ENCODE measurements at regions not wholly inside any gene's neighbourhood (a gene's known extent, or its start where the extent isn't known, plus 50 kb on each side); places are given as distances from the start of the nearest gene placed in this dataset.
"Not testable (repeated sequence)": the region's sequence is repeated elsewhere in the genome, so short reads cannot be mapped to it uniquely, and the experiment has no call there.

GRCh38 chr3:48101301-48101650, 85.1 kb upstream of the MAP4 start:
- H3K79me2 ChIP-seq (ENCODE audit: control insufficient read depth, insufficient read depth, low read length, poor library complexity); H3K27me3 ChIP-seq (ENCODE audit: insufficient read depth, low read length); DNase-seq; H4K12ac ChIP-seq (ENCODE audit: low read depth, low read length); H3K4ac ChIP-seq (ENCODE audit: low read depth, low read length); H2AFZ ChIP-seq (ENCODE audit: insufficient read depth, low read length, poor library complexity); H2BK12ac ChIP-seq (ENCODE audit: low read length); H3K4me2 ChIP-seq (ENCODE audit: low read length); H3K79me1 ChIP-seq (ENCODE audit: low read length); H3K18ac ChIP-seq (ENCODE audit: low read length); H4K8ac ChIP-seq (ENCODE audit: low read depth, low read length); H3K23ac ChIP-seq (ENCODE audit: low read length); H3K27ac ChIP-seq (ENCODE audit: low read depth, low read length); H3K4me1 ChIP-seq (ENCODE audit: control insufficient read depth in 1 of 2, insufficient read depth in 2 of 2, low read length in 2 of 2); H4K91ac ChIP-seq (ENCODE audit: low read depth, low read length); H2AK5ac ChIP-seq (ENCODE audit: low read length); H3K4me3 ChIP-seq (ENCODE audit: low read depth, low read length); H3K9me3 ChIP-seq (ENCODE audit: insufficient read depth, low read depth, low read length); H3K14ac ChIP-seq (ENCODE audit: low read length); H2BK5ac ChIP-seq (ENCODE audit: low read depth, low read length, poor library complexity); H3K36me3 ChIP-seq (ENCODE audit: control insufficient read depth in 1 of 2, insufficient read depth in 2 of 2, low read length in 2 of 2); H2BK120ac ChIP-seq (ENCODE audit: insufficient read depth, low read length, poor library complexity); H3K9ac ChIP-seq (ENCODE audit: low read length): not testable (repeated sequence)
- WGBS (ENCODE audit: extremely low coverage, insufficient coverage, insufficient read length) = no CpG with 5 or more reads among the region's 2 CpGs

- no peak overlapping the region for H3K23ac ChIP-seq (ENCODE audit: low read length)
- peak in 1 of 2 donors; percentile 14 for DNase-seq
- H2BK5ac ChIP-seq (ENCODE audit: low read depth, low read length, poor library complexity) = no peak overlapping the region
- peaks cover 16% of the 10 kb centered on the region for H3K79me1 ChIP-seq (ENCODE audit: low read length)
- WGBS (ENCODE audit: extremely low coverage, insufficient coverage, insufficient read length) = no CpG with 5 or more reads among the region's 2 CpGs
- no peaks in the 10 kb centered on the region for H3K9me3 ChIP-seq (ENCODE audit: insufficient read depth, low read depth, low read length)
- H2AFZ ChIP-seq (ENCODE audit: insufficient read depth, low read length, poor library complexity) = no peak overlapping the region
- H4K8ac ChIP-seq (ENCODE audit: low read depth, low read length) = no peak overlapping the region
- H3K4me3 ChIP-seq (ENCODE audit: low read depth, low read length) = no peak overlapping the region
- no peak overlapping the region for H2BK12ac ChIP-seq (ENCODE audit: low read length)
- no peak overlapping the region for H3K18ac ChIP-seq (ENCODE audit: low read length)
- H3K79me2 ChIP-seq (ENCODE audit: control insufficient read depth, insufficient read depth, low read length, poor library complexity) = peaks cover 15% of the 10 kb centered on the region
- no peak overlapping the region for H2BK120ac ChIP-seq (ENCODE audit: insufficient read depth, low read length, poor library complexity)
- H3K4me2 ChIP-seq (ENCODE audit: low read length) = no peak overlapping the region
- no peak overlapping the region for H3K9ac ChIP-seq (ENCODE audit: low read length)
- H3K14ac ChIP-seq (ENCODE audit: low read length) = no peak overlapping the region
- H3K27me3 ChIP-seq (ENCODE audit: insufficient read depth, low read length) = no peaks in the 10 kb centered on the region
- H3K27ac ChIP-seq (ENCODE audit: low read depth, low read length) = no peak overlapping the region
- H3K36me3 ChIP-seq (ENCODE audit: control insufficient read depth in 1 of 2, insufficient read depth in 2 of 2, low read length in 2 of 2) = no peaks in the 10 kb centered on the region
- no peak overlapping the region for H4K91ac ChIP-seq (ENCODE audit: low read depth, low read length)
- H2AK5ac ChIP-seq (ENCODE audit: low read length) = no peak overlapping the region
- no peak overlapping the region for H3K4ac ChIP-seq (ENCODE audit: low read depth, low read length)
- no peak overlapping the region for H4K12ac ChIP-seq (ENCODE audit: low read depth, low read length)
- H3K4me1 ChIP-seq (ENCODE audit: control insufficient read depth in 1 of 2, insufficient read depth in 2 of 2, low read length in 2 of 2) = peaks cover 1 to 6% of the 10 kb centered on the region in 2 experiments
Observed at GRCh38 chr3:48092270-48092669, 76.1 kb upstream of the MAP4 start.

- H2BK120ac ChIP-seq (ENCODE audit: insufficient read depth, low read length, poor library complexity) = peak overlapping the region; percentile 31
- no peak overlapping the region for H3K18ac ChIP-seq (ENCODE audit: low read length)
- H3K23ac ChIP-seq (ENCODE audit: low read length) = no peak overlapping the region
Observed at GRCh38 chr3:48090166-48090939, 74.1 kb upstream of the MAP4 start.

GRCh38 chr3:48088749-48089466, 72.7 kb upstream of the MAP4 start:
- H3K27ac ChIP-seq (ENCODE audit: low read depth, low read length) = peak overlapping the region; percentile 96
- H2AK5ac ChIP-seq (ENCODE audit: low read length) = peak overlapping the region; percentile 50
- peak overlapping the region; percentile 94 for H3K4me2 ChIP-seq (ENCODE audit: low read length)
- peaks cover 16% of the 10 kb centered on the region for H3K79me2 ChIP-seq (ENCODE audit: control insufficient read depth, insufficient read depth, low read length, poor library complexity)
- peak overlapping the region; percentile 90 for H3K4me3 ChIP-seq (ENCODE audit: low read depth, low read length)
- peak overlapping the region; percentile 95 for H3K14ac ChIP-seq (ENCODE audit: low read length)
- peaks cover 16% of the 10 kb centered on the region for H3K79me1 ChIP-seq (ENCODE audit: low read length)
- peak overlapping the region; percentile 92 for H2BK120ac ChIP-seq (ENCODE audit: insufficient read depth, low read length, poor library complexity)
- no peak overlapping the region for H3K23ac ChIP-seq (ENCODE audit: low read length)
- H3K9ac ChIP-seq (ENCODE audit: low read length) = peak overlapping the region; percentile 97
- no peaks in the 10 kb centered on the region for H3K9me3 ChIP-seq (ENCODE audit: insufficient read depth, low read depth, low read length)
- peak; percentile 97 to 99 for DNase-seq
- H2AFZ ChIP-seq (ENCODE audit: insufficient read depth, low read length, poor library complexity) = peak overlapping the region; percentile 75
- H4K12ac ChIP-seq (ENCODE audit: low read depth, low read length) = peak overlapping the region; percentile 68
- peak overlapping the region; percentile 90 for H3K4ac ChIP-seq (ENCODE audit: low read depth, low read length)
- H2BK5ac ChIP-seq (ENCODE audit: low read depth, low read length, poor library complexity) = peak overlapping the region; percentile 97
- peak overlapping the region; percentile 88 for H2BK12ac ChIP-seq (ENCODE audit: low read length)
- peak overlapping the region; percentile 90 for H4K8ac ChIP-seq (ENCODE audit: low read depth, low read length)
- peak overlapping the region; percentile 97 for H3K18ac ChIP-seq (ENCODE audit: low read length)
- peaks cover 2 to 3% of the 10 kb centered on the region in 2 experiments for H3K36me3 ChIP-seq (ENCODE audit: control insufficient read depth in 1 of 2, insufficient read depth in 2 of 2, low read length in 2 of 2)
- H4K91ac ChIP-seq (ENCODE audit: low read depth, low read length) = peak overlapping the region; percentile 94
- peaks cover 2 to 6% of the 10 kb centered on the region in 2 experiments for H3K4me1 ChIP-seq (ENCODE audit: control insufficient read depth in 1 of 2, insufficient read depth in 2 of 2, low read length in 2 of 2)
- H3K27me3 ChIP-seq (ENCODE audit: insufficient read depth, low read length) = no peaks in the 10 kb centered on the region
- WGBS (ENCODE audit: extremely low coverage, insufficient coverage, insufficient read length) = no CpG with 5 or more reads among the region's 79 CpGs

More at GRCh38 chr3:48090166-48090939, 74.1 kb upstream of the MAP4 start:
- Histone ChIP-seq H3K4me3 (ENCODE audit: low read depth, low read length) (no peak overlapping the region), H4K8ac (ENCODE audit: low read depth, low read length) (peak overlapping the region; percentile 28), H3K4me2 (ENCODE audit: low read length) (peak overlapping the region; percentile 15), H3K4ac (ENCODE audit: low read depth, low read length) (no peak overlapping the region), H3K79me2 (ENCODE audit: control insufficient read depth, insufficient read depth, low read length, poor library complexity) (peaks cover 16% of the 10 kb centered on the region), H3K79me1 (ENCODE audit: low read length) (peaks cover 16% of the 10 kb centered on the region), H3K27me3 (ENCODE audit: insufficient read depth, low read length) (no peaks in the 10 kb centered on the region), H3K9ac (ENCODE audit: low read length) (no peak overlapping the region), H2AFZ (ENCODE audit: insufficient read depth, low read length, poor library complexity) (no peak overlapping the region), H3K27ac (ENCODE audit: low read depth, low read length) (peak overlapping the region; percentile 96), H2AK5ac (ENCODE audit: low read length) (no peak overlapping the region), H4K91ac (ENCODE audit: low read depth, low read length) (peak overlapping the region; percentile 37), H3K9me3 (ENCODE audit: insufficient read depth, low read depth, low read length) (no peaks in the 10 kb centered on the region), H2BK12ac (ENCODE audit: low read length) (peak overlapping the region; percentile 67), H2BK5ac (ENCODE audit: low read depth, low read length, poor library complexity) (no peak overlapping the region), H3K4me1 (ENCODE audit: control insufficient read depth in 1 of 2, insufficient read depth in 2 of 2, low read length in 2 of 2) (peaks cover 2 to 6% of the 10 kb centered on the region in 2 experiments), H3K14ac (ENCODE audit: low read length) (no peak overlapping the region), H4K12ac (ENCODE audit: low read depth, low read length) (peak overlapping the region; percentile 59), H3K36me3 (ENCODE audit: control insufficient read depth in 1 of 2, insufficient read depth in 2 of 2, low read length in 2 of 2) (no peaks in the 10 kb centered on the region)
- peak; percentile 41 to 78 for DNase-seq
- WGBS (ENCODE audit: extremely low coverage, insufficient coverage, insufficient read length) = no CpG with 5 or more reads among the region's 19 CpGs
